D341Med (cell line): ENCODE measurements at regions not wholly inside any gene's neighbourhood (a gene's known extent, or its start where the extent isn't known, plus 50 kb on each side); places are given as distances from the start of the nearest gene placed in this dataset.
"Not testable (repeated sequence)": the region's sequence is repeated elsewhere in the genome, so short reads cannot be mapped to it uniquely, and the experiment has no call there.

Source experiments
- DNase-seq: peaks from one replicate; pipeline ENCODE4 v3.0.0; 2012; ENCODE audit warnings: low spot score

DNA sequence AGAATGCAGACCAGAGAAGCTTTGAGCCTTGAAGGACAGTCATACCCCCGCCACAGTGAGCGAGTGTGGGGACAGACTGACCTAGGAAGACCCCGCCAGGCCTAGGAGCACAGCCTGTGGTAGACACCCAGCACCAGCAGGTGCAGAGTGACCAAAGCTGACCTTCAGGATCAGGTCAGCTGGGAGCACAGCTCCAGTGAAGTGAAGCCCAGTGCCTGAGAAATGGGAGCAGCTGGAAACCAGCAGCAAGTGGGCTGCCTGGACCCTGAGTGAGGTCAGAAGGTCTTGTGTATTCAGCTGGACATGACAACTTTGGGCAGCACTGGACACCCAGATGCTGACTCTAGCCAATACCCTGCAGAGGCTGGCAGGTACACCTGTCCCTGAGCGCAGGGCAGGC, 268.9 kb downstream of the TEX29 start:
- DNase-seq: no peak

DNA sequence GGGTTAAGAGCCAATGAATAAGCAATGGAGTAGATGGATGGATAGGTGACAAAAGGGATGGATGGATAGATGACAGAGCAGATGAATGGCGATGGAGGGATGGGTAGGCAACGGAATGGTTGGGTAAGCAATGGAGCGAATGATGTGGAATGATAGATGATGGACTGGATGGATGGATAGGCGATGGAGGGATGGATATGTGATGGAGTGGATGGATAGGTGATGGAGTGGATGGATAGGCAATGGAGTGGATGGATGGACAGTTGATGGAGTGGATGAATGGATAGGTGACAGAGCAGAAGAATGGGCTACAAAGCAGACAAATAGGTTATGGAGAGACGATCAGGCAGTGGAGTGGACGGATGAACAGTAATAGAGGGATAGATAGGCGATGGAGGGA, 269.6 kb downstream of the TEX29 start:
- no peak for DNase-seq

DNA sequence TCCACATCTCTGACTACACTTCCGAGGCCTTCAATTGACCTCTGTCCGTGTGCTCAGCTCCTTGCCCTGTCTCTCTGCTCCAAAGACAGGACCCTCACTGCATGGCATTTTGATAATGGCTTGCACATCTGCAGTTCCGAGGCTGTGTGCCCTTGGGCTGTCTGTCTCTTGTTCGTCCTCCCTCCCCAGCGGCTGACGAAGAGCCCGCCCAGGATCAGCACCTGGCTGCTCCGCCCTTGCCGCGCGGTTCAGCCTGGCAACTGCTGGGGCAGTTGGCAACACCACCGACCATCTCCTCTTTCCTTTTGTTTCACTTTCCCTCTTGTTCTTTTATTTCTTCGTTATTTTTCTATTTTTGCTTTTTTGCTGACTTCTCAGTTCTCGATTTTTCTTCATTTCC, 270.4 kb downstream of the TEX29 start:
- no peak for DNase-seq

DNA sequence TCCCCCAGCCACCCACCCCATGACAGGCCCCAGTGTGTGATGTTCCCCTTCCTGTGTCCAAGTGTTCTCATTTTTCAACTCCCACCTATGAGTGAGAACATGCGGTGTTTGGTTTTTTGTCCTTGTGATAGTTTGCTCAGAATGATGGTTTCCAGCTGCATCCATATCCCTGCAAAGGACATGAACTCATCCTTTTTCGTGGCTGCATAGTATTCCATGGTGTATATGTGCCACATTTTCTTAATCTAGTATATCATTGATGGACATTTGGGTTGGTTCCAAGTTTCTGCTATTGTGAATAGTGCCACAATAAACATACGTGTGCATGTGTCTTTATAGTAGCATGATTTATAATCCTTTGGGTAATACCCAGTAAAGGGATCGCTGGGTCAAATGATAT, 273.0 kb downstream of the TEX29 start:
- DNase-seq: not testable (repeated sequence)

DNA sequence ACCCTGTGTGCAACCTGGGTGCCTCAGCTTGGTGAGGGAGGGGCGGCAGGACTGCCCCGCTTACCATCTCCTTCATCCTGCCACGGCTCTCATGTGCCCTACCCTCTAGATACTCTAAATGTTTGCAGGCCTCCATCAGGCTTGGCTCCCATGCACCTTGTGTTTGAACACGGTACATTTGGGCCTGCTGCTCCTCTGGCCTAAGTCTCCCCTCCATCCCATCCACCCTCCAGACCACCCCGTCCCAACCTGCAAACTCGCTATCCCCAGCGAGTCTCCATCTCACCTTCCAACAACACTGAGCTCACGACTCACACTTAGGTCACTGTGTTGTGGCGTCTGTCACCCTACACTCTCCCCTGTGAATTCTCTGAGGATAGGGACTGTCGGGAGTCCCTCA, 274.2 kb downstream of the TEX29 start:
- DNase-seq: no peak

DNA sequence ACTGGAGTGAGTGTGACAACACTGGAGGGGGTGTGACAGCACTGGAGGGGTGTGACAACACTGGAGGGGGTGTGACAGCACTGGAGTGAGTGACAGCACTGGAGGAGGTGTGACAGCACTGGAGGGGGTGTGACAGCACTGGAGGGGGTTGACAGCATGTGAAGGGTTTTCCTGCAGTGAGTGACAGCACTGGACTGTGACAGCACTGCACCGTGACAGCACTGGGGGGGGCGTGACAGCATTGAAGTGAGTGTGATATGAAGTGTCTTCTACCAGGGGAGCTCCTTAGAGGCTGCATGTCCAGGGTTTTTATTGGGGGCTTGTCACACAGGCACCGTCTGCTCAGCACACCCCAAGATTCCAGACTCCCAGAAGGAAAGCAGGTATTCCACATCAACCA, 274.8 kb downstream of the TEX29 start:
- DNase-seq: no peak

DNA sequence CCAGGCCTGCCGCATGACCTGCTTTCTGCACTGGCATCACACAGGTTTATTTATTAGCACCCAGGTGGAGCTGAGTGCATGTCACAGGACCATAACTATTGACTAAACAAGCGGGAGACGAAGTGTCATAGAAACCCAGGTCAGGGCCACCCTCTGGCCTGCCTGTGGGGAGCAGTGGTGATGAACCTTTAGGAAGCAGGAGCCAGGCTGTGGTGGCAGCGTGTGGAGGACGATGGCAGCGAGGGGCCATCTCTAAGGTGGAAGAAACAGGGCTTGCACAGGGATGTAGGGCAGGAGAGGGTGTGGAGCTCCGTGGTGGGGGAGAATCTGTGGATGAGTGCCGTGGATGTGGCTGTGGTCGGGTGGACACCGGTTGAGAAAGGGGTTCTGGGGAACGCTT, 275.3 kb downstream of the TEX29 start:
- no peak for DNase-seq

DNA sequence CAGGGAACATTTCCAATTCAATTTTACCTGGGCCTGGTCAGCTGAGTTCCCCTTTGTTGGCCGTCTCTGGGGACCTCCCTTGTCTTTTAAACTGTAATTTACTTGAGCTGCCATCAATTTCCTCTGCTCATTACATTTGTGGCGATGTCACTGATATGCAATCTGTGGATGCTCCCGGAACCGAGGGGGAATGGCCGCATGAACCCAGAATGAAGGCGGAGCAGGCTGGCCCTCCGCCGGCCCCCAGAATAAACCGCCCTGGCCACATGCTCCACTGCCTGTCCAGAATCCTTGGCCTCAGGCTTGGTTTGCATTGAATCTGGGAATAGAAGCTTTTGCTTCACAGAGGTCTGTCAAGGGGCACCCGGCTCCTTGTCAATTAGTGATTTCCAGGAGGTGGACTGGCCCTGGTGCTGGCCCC, 276.8 kb downstream of the TEX29 start:
- DNase-seq: no peak

DNA sequence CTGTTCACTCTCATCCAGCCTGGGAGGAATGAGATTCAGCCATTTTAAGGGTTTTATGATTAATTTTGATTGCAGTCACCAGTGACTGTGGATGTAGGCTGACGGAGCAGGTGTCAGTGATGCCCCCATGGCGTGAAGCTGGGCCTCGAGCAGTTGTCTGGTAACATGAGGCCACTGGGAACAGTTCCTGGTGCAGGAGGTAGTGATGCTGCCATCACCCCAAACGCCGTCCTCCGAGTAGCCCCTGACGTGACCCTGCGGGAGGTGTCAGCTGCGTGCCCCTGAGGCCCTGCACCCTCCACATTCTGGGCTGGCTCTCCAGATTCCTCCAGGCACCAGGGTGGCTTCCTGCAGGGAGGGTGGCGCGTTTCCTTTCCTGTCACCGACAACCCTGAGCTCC, 277.2 kb downstream of the TEX29 start:
- DNase-seq: no peak

DNA sequence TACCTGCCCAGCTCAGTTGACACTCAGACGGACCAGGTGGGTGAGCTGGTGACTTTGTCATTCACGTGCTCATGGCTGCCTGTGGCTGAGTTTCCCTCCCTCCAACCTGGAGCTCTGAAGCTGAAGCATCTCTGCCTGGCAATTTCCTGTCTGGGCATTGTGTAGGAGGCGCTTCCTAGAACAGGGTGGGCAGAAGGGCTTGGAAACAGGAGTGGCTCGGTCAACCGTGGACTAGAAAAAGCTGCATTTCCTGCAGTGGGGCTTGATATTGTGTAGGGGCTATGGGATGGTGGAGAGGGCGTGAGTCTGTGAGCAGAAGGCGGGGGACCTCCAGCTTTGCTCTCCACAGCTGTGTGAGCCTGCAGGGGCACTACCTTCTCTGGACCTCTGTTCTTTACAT, 278.3 kb downstream of the TEX29 start:
- DNase-seq: no peak

DNA sequence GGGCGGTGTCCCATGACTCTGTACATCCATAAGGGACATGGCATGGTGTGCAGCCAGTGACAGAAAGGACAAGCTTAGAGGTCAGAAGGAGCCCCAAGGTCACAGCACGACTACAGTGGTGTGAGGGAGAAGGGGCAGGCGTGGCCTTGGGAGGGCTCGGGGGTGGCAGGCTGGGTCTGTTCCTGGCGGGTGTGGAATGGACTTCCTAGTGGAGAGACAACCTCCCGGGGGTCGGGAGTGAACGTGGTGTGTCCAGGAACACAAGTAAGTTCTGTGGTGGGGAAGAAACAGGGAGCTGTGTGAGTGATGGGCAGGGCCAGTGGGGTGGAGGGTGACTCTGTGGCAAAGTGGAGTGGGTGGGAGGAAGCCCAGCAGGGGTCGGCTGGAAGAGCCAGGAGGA, 279.3 kb downstream of the TEX29 start:
- DNase-seq: no peak

DNA sequence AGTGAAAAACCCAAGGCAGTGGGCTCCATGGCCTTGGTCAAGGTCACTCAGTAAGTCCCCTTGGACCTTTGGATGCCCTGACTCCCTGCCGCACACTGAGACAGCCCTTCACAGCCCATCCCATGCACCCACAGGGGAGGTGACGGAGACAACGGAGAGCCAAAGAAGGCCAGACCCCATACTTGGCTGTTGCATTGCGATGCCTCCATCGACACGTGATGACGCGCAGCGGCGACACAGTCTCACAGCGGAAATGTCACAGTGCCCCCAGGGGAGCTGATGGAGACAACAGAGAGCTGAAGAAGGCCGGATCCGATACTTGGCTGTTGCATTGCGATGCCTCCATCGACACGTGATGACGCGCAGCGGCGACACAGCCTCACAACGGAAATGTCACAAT, 282.4 kb downstream of the TEX29 start:
- DNase-seq: no peak

DNA sequence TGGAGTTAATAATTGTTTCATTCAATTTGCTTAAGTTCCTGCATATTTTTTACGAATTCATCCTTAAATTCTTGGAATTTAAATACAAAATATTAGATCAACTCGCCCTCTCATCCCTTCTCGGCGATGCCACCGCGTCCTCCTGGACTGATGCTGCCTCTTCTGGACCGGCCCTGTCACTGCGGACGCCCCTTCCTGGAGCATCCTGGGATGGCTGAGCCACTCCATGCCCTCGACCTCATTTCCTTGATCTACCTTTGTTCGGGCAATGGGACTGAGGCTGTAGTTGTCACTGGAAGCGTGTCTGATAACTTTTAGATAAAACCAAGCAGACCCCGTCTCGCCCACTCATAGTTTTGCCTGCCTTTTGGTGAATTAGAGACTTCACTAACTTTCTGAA, 283.7 kb downstream of the TEX29 start:
- no peak for DNase-seq

DNA sequence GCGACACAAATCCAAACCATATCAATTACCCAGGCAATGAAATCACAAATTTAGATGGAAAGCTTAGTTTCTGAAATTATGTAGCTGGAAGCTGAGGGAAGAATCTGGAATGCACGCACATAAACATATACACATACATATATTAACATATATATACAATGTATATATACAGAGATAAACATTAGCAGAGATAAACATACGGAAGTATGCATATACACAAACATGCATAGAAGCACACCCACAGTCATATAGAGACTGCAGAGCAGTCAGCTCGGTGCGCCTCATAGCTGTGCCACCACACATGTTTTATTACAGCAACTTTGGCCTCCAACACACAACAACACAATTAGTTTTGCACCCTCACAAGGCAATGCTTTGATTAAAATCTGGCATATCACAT, 288.1 kb downstream of the TEX29 start:
- no peak for DNase-seq

DNA sequence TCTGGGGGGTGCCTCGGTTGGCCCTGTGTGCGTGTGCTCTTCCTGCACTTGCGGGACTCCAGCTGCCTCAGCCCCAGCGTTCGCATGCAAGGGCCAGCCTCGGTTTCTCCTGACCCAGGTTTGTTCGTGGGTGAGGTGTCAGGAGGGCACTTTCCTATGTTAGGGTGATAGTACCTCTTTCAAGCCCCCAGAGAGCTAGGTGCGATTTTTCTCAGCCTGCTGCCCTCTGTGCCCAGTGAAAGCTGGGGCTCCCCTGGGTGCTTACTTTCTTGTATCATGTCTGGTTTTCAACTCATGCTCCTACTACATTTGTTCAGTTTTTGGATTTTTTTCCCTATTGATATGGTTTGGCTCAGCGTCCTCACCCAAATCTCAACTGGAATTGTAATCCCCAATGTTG, 289.2 kb downstream of the TEX29 start:
- DNase-seq: no peak

DNA sequence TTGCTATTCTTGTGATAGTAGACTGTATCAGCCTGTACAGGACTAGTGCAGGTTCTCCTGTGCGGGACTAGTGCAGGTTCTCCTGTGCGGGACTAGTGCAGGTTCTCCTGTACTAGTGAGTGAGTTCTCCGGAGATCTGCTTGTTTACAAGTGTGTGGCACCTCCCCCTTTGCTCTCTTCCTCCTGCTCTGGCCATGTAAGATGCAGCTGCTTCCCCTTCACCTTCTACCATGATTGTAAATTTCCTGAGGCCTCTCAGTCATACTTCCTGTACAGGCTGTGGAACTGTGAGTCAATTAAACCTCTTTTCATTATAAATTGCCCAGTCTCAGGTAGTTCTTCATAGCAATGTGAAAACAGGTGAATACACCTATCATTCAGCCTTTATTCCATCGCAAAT, 289.6 kb downstream of the TEX29 start:
- no peak for DNase-seq

DNA sequence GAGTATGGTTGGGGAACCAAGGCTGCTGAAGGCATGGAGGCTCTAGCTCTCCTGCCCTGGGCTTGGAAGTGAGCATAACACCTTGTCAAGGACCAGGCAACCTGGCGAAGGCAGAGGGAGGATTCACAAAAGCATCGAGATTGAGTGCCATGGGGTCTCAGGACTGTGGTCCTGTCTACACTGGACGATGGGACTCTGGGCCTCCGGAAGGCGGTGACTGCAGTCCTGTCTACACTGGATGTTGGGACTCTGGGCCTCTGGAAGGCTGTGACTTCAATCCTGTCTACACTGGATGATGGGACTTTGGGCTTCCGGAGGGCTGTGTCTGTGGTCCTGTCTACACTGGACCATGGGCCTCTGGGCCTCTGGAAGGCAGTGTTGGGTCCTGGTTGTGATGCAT, 290.4 kb downstream of the TEX29 start:
- no peak for DNase-seq

DNA sequence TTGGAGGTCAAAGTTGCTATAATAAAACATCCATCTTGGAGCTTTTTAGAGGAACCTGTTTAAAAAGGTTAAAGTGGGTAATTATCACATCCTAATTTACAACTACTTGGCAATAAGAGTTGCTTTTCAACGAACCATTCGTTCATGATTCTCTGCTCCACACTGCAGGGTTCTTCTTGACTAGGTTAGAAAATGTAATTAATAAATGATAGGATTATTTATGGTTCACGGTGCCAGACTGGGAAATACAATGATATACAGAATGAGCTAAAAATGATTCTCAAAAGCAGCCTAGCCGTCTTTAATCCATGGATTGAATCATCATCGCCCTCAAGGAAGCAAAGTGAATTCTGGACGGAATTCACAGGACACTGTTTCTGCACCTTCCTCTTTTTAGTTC, 291.2 kb downstream of the TEX29 start:
- no peak for DNase-seq

DNA sequence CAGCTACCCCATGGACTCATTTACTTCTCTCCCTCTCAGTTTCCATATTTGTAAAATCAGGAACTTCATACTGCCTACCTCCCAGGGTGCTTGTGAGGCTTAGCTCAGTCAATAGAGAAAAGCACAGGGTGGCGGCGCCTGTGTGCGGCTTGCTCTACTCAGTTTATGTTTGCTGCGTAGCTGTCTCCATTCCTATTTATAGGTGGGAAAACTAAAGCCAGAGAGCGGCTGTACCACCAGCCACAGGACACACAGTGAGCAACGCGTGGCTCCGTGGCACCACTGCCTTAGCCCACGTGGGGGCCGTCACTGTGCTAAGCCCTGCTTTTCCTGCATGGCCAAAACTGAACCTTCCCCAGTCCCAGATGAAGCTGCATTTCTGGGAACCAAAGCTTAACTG, 292.4 kb downstream of the TEX29 start:
- DNase-seq: no peak

DNA sequence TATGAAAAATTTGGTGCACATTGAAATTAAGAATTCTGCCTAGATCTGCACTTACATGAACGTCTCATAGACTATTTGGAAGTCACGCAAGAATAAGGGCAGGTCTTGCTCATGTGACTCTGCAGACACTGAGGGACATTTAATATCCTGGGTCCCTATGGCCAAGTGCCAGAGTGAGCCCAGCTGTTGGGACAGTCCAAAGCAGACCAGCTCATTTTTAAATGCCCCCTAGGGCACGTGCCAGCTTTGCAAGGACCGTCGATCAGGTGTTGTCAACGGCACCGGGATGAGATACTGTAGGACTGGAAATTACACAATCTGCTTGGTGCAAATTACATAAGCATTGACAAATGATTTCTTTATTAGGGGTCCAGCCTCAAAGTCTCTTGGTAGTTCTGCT, 293.6 kb downstream of the TEX29 start:
- no peak for DNase-seq

DNA sequence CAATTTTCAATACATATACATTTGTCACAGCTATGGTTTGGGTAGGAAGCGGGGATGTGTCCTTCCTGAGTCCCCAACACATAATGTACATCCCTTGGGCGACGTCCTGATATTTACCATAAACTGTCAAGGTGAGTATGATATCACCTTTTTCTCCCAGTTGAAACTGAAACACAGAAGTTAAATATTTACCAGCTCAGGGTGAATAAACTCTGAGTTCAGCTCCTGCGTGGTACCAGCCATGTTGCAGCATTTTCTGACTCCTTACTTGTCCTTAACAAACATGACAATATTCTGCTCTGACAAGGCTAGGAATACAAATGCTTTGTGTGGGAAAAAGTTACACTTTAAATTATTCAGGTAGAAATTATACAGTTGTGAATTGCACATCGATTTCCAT, 294.2 kb downstream of the TEX29 start:
- DNase-seq: no peak

DNA sequence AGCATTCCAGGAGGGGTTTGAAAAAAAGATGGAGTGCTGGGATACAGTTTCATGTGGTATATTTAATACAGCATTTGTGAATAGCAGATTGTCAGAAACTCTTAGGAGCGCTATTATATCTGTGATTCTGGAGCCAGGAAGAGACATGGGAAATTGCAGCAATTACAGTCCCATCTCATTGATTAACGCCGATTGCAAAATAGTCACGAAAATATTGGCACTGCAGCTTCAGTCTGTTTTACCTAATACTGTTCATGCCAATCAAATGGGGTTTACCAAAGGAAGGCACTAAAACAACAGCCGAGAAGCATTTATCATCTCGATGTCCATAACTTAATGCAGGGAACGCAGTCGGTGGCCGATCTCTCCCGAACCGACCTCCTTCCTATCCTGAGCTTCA, 295.8 kb downstream of the TEX29 start:
- DNase-seq: no peak

DNA sequence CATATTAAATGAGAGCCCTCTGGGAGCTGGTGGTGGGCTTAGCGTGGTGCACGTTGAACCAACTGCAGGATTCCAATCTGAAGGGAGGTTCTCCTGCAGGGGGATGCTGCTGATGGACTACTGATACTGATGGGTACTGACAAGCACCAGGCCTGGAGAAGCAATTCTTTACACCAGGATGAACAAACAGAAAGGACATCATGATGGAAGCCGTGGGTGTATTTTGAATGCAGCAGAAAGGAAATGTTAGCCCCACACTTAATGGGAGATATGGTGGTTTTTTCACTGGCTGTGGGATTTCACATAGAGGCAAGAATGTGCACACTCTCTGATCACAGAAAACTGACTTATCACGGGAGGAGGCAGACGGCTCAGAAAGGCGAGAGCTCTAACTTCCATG, 299.7 kb downstream of the TEX29 start:
- no peak for DNase-seq

DNA sequence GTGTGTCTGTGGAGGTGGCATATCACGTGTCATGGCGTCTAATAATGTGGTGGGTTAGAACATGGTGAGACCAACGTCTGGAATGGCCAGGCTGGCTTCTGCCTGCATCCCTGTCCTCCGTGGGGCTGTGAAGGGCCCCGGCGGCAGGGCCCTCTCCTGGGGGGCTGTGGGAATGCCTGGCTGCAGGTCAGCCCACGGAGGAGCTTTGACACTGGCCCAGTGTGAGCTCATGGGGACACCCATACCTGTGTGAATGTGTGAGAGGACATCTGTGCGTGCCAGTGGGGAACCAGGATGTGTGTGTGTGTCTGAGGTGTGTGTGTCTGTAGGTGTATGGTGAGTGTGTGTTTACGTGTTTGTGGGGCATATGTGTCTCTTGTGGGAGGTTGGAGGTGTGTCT, 300.1 kb downstream of the TEX29 start:
- no peak for DNase-seq

DNA sequence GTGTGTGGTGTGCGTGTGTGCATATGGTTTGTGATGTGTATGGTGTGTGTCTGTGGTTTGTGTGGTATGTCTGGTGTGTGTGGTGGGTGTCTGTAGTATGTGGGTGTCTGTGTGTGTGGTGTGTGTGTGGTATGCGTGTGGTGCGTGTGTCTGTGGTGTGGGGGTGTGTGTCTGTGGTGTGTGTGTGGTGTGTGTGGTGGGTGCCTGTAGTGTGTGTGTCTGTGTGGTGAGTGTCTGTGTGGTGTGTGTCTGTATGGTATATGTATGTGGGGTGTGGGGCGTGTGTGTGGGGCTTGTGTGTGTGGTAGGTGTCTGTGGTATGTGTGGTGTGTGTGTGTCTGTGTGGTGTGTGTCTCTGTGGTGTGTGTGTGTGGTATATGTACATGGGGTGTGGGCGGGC, 300.7 kb downstream of the TEX29 start:
- DNase-seq: no peak
